K562 (cell line): ENCODE measurements at regions not wholly inside any gene's neighbourhood (a gene's known extent, or its start where the extent isn't known, plus 50 kb on each side); places are given as distances from the start of the nearest gene placed in this dataset.

Source experiments
- CBX2 ChIP-seq: fragments of 200-600 bp; sonication (generic); IDR thresholded peaks from one replicate; pipeline ENCODE4 v1.6.1; 2012; ENCODE audit warnings: mild to moderate bottlenecking, low read length, inconsistent platforms; ENCODE audit not compliant: insufficient read depth, poor library complexity, severe bottlenecking
- E2F3 ChIP-seq: fragments of 250-450 bp; sonication (Bioruptor Pico); IDR thresholded peaks from 2 replicates; pipeline ENCODE4 v1.4.0; 2020; ENCODE audit warnings: mild to moderate bottlenecking
- HDAC8 ChIP-seq: fragments of 450-650 bp; IDR thresholded peaks from 2 replicates; pipeline ENCODE4 v1.6.1; 2016; ENCODE audit warnings: mild to moderate bottlenecking, missing genetic modification characterization, moderate library complexity, missing compliant biosample characterization
- SMAD1 ChIP-seq: fragments of 150-350 bp; IDR thresholded peaks from 2 replicates; pipeline ENCODE4 v1.6.1; 2014; ENCODE audit warnings: low read length, low read depth; ENCODE audit not compliant: partially characterized antibody
- ZNF699 ChIP-seq: fragments of 250-450 bp; sonication (Bioruptor Pico); IDR thresholded peaks from 2 replicates; pipeline ENCODE4 v1.8.0; 2021; ENCODE audit warnings: mild to moderate bottlenecking, moderate library complexity; ENCODE audit not compliant: insufficient replicate concordance
- TF ChIP-seq, protein P1 (sequence below), 3 experiments: fragments of 200-800 bp in 1 of 3; sonication (Bioruptor generic) in 1 of 3; sonication (generic) in 1 of 3; formaldehyde crosslinking in 1 of 3; IDR thresholded peaks; 2 replicates each; pipeline versions ENCODE4 v1.6.1 to v1.8.0; 2016 to 2022; ENCODE audit warnings: mild to moderate bottlenecking in 2 of 3, missing compliant biosample characterization in 2 of 3, missing genetic modification characterization in 2 of 3, missing genetic modification reagents in 1 of 3
- TF ChIP-seq, protein P2 (sequence below): sonication (generic); formaldehyde crosslinking; IDR thresholded peaks from 2 replicates; pipeline ENCODE4 v1.4.0; 2020; ENCODE audit warnings: mild to moderate bottlenecking, missing genetic modification reagents
- TF ChIP-seq, protein P3 (sequence below), 3 experiments: IDR thresholded peaks in 2 of 3; conservative IDR thresholded peaks in 1 of 3; 2 replicates each; pipeline ENCODE4 v1.5.1; 2011 to 2012; ENCODE audit warnings: low read length in 3 of 3, mild to moderate bottlenecking in 3 of 3, control low read depth in 2 of 3, improper control_type of control experiment in 1 of 3, inconsistent platforms in 1 of 3, low read depth in 1 of 3, mixed read lengths in 1 of 3, moderate library complexity in 1 of 3; ENCODE audit not compliant: insufficient read depth in 2 of 3

DNA sequence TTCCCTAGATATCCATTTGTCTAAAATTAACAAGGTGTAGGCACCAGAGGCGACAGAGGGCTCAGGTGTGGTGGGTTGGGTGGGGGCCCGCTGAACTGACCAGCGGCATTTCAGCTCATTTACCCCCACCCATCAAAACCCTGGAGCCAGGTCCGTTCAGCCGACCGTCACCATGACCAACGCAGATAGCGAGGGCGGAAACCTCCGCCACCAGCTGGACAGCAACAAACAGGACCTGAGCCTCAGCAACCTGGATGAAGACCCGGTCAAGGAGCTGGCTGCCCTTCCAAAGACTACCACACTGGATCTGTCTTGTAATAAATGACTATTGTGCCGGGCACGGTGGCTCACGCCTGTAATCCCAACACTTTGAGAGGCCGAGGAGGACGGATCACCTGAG lies 120.8 kb upstream of the LGSN start (continued):
- TF ChIP-seq, protein P1, sequence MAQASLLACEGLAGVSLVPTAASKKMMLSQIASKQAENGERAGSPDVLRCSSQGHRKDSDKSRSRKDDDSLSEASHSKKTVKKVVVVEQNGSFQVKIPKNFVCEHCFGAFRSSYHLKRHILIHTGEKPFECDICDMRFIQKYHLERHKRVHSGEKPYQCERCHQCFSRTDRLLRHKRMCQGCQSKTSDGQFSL (CRISPR knock-in tag; IDR thresholded peaks at IDR 0.05), result no peak
- TF ChIP-seq, protein P1 (tag; IDR thresholded peaks at IDR 0.05), result no peak
- TF ChIP-seq, protein P2, sequence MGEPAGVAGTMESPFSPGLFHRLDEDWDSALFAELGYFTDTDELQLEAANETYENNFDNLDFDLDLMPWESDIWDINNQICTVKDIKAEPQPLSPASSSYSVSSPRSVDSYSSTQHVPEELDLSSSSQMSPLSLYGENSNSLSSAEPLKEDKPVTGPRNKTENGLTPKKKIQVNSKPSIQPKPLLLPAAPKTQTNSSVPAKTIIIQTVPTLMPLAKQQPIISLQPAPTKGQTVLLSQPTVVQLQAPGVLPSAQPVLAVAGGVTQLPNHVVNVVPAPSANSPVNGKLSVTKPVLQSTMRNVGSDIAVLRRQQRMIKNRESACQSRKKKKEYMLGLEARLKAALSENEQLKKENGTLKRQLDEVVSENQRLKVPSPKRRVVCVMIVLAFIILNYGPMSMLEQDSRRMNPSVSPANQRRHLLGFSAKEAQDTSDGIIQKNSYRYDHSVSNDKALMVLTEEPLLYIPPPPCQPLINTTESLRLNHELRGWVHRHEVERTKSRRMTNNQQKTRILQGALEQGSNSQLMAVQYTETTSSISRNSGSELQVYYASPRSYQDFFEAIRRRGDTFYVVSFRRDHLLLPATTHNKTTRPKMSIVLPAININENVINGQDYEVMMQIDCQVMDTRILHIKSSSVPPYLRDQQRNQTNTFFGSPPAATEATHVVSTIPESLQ (CRISPR knock-in tag), result no peak
- TF ChIP-seq CBX2 (no peak), E2F3 (CRISPR knock-in tag) (no peak), SMAD1 (no peak), HDAC8 (tag) (no peak), ZNF699 (CRISPR knock-in tag) (no peak)
- TF ChIP-seq, protein P3, sequence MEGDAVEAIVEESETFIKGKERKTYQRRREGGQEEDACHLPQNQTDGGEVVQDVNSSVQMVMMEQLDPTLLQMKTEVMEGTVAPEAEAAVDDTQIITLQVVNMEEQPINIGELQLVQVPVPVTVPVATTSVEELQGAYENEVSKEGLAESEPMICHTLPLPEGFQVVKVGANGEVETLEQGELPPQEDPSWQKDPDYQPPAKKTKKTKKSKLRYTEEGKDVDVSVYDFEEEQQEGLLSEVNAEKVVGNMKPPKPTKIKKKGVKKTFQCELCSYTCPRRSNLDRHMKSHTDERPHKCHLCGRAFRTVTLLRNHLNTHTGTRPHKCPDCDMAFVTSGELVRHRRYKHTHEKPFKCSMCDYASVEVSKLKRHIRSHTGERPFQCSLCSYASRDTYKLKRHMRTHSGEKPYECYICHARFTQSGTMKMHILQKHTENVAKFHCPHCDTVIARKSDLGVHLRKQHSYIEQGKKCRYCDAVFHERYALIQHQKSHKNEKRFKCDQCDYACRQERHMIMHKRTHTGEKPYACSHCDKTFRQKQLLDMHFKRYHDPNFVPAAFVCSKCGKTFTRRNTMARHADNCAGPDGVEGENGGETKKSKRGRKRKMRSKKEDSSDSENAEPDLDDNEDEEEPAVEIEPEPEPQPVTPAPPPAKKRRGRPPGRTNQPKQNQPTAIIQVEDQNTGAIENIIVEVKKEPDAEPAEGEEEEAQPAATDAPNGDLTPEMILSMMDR (IDR thresholded peaks at IDR 0.05 in 2 of 3, conservative IDR thresholded peaks at IDR 0.05 in 1 of 3; ENCODE audit: insufficient read depth in 2 of 3, low read depth in 1 of 3, low read length in 3 of 3), result no peak
